K562 (cell line): ENCODE measurements at regions not wholly inside any gene's neighbourhood (a gene's known extent, or its start where the extent isn't known, plus 50 kb on each side); places are given as distances from the start of the nearest gene placed in this dataset.

Source experiments
- ATAC-seq: fragments of 200-7000 bp; cut with Tn5 transposase; 3 replicates; pipeline ENCODE4 v1.9.1; 2020; ENCODE audit warnings: moderate library complexity
- BruUV-seq: library from RNA; stranded (reverse); fragments of 400-500 nt; replicated peaks from 2 replicates; lab custom pipeline; 2021; lab: Mats Ljungman, UMichigan
- CTCF ChIA-PET: fragments of 300-600 bp; formaldehyde crosslinking; extraction: SDS; loops from one replicate; lab custom pipeline; 2021; ENCODE audit warnings: low intra/inter-chr PET ratio; lab: Yijun Ruan, JAX
- POLR2A ChIA-PET: fragments of 300-600, 350-650 bp; sonication (Branson Sonifier 250); formaldehyde crosslinking; extraction: SDS; loops from one replicate; lab custom pipeline; 2021; ENCODE audit warnings: antibody characterized with exemption, inconsistent platforms; lab: Yijun Ruan, JAX
- DNase-seq, 4 experiments: peaks; one replicate each; pipeline versions ENCODE4 v3.0.0 to v3.0.0-alpha.2; 2011 to 2018; ENCODE audit warnings: low spot score in 3 of 4, mixed read lengths in 3 of 4; ENCODE audit errors: extremely low read depth in 1 of 4
- FAIRE-seq: peaks from 2 replicates; lab custom pipeline; 2011; peaks lifted over from hg19 to GRCh38; lab: Jason Lieb, UNC
- H2AFZ ChIP-seq: 2 replicates; pipeline ENCODE4 v1.6.0; 2011; ENCODE audit warnings: low read depth, low read length, control low read depth, inconsistent platforms
- H3K27ac ChIP-seq: fragments of 200-600 bp; 3 replicates; pipeline ENCODE4 v1.8.0; 2011; ENCODE audit warnings: low read depth, mild to moderate bottlenecking, control low read depth, inconsistent platforms, low read length, moderate library complexity, mixed read lengths; ENCODE audit errors: extremely low read depth
- H3K27me3 ChIP-seq, 2 experiments: fragments of 300-600 bp in 1 of 2; 2 replicates in 1 of 2; 3 replicates in 1 of 2; pipeline versions ENCODE4 v1.6.0 to v1.8.0; 2011; ENCODE audit warnings: inconsistent platforms in 2 of 2, low read length in 2 of 2, mild to moderate bottlenecking in 1 of 2, mixed read lengths in 1 of 2, moderate library complexity in 1 of 2; ENCODE audit not compliant: control insufficient read depth in 2 of 2, insufficient read depth in 2 of 2
- H3K36me3 ChIP-seq: fragments of 300-600 bp; 3 replicates; pipeline ENCODE4 v1.8.0; 2011; ENCODE audit warnings: mild to moderate bottlenecking, low read length, inconsistent platforms; ENCODE audit not compliant: control insufficient read depth, insufficient read depth
- H3K4me1 ChIP-seq, 2 experiments: fragments of 200-600 bp in 1 of 2; replicated peaks in 1 of 2; 2 replicates in 1 of 2; 3 replicates in 1 of 2; pipeline versions ENCODE4 v1.5.1 to v1.8.0; 2011; ENCODE audit warnings: inconsistent platforms in 2 of 2, low read length in 2 of 2, mild to moderate bottlenecking in 1 of 2, mixed read lengths in 1 of 2, moderate library complexity in 1 of 2; ENCODE audit not compliant: control insufficient read depth in 2 of 2, insufficient read depth in 2 of 2
- H3K4me2 ChIP-seq: 2 replicates; pipeline ENCODE4 v1.6.1; 2011; ENCODE audit warnings: low read length, control low read depth, inconsistent platforms, mixed read lengths; ENCODE audit not compliant: insufficient read depth
- H3K4me3 ChIP-seq: fragments of 200-600 bp; sonication (generic), shearing (Covaris generic); 2 replicates; pipeline ENCODE4 v1.5.1; 2016; ENCODE audit warnings: control low read depth, inconsistent platforms
- H3K79me2 ChIP-seq: fragments of 200-600 bp; 3 replicates; pipeline ENCODE4 v1.8.0; 2011; ENCODE audit warnings: low read length, inconsistent platforms; ENCODE audit not compliant: control insufficient read depth, insufficient read depth
- H3K9ac ChIP-seq, 2 experiments: 2 replicates each; pipeline versions ENCODE4 v1.6.0 to v1.6.1; 2011; ENCODE audit warnings: low read depth in 2 of 2, low read length in 2 of 2, control low read depth in 1 of 2, inconsistent platforms in 1 of 2, mild to moderate bottlenecking in 1 of 2, mixed read lengths in 1 of 2; ENCODE audit not compliant: insufficient read depth in 1 of 2
- H3K9me1 ChIP-seq: one replicate; pipeline ENCODE4 v1.6.0; 2011; ENCODE audit warnings: inconsistent platforms, mild to moderate bottlenecking, low read length, moderate library complexity; ENCODE audit not compliant: control insufficient read depth, insufficient read depth
- H3K9me3 ChIP-seq: replicated peaks from 2 replicates; pipeline ENCODE4 v1.5.1; 2011; ENCODE audit warnings: low read depth, low read length, inconsistent platforms; ENCODE audit not compliant: control insufficient read depth, insufficient read depth
- H4K20me1 ChIP-seq: replicated peaks from 2 replicates; pipeline ENCODE4 v1.6.1; 2011; ENCODE audit warnings: low read length, inconsistent platforms, mixed read lengths; ENCODE audit not compliant: control insufficient read depth, insufficient read depth
- ASH1L ChIP-seq: fragments of 450-650 bp; IDR thresholded peaks from 2 replicates; pipeline ENCODE4 v1.6.1; 2018; ENCODE audit warnings: borderline replicate concordance, mild to moderate bottlenecking, low read depth; ENCODE audit not compliant: partially characterized antibody
- ATF6 ChIP-seq: sonication (generic); formaldehyde crosslinking; IDR thresholded peaks from 2 replicates; pipeline ENCODE4 v1.4.0; 2020; ENCODE audit warnings: mild to moderate bottlenecking, missing genetic modification reagents
- DMBX1 ChIP-seq: fragments of 250-450 bp; sonication (Bioruptor Pico); IDR thresholded peaks from 2 replicates; pipeline ENCODE4 v1.8.0; 2022; ENCODE audit warnings: inconsistent platforms, mild to moderate bottlenecking, moderate library complexity, borderline replicate concordance
- FOXA3 ChIP-seq, 2 experiments: fragments of 450-650 bp in 1 of 2; sonication (generic) in 1 of 2; formaldehyde crosslinking; IDR thresholded peaks in 1 of 2; conservative IDR thresholded peaks in 1 of 2; 2 replicates each; pipeline versions ENCODE4 v1.4.0 to v1.8.0; 2020 to 2022; ENCODE audit warnings: mild to moderate bottlenecking in 2 of 2, missing genetic modification reagents in 1 of 2
- LEF1 ChIP-seq: fragments of 450-650 bp; IDR thresholded peaks from 2 replicates; pipeline ENCODE4 v1.6.1; 2016; ENCODE audit warnings: mild to moderate bottlenecking
- MEF2A ChIP-seq: IDR thresholded peaks from 2 replicates; pipeline ENCODE4 v1.6.1; 2011; ENCODE audit warnings: low read depth, mild to moderate bottlenecking, low read length, moderate library complexity; ENCODE audit not compliant: control insufficient read depth
- MTF1 ChIP-seq: fragments of 250-450 bp; sonication (Bioruptor Pico); IDR thresholded peaks from 2 replicates; pipeline ENCODE4 v1.9.0; 2021; ENCODE audit warnings: moderate library complexity, mild to moderate bottlenecking, inconsistent platforms, borderline replicate concordance
- NFYB ChIP-seq: IDR thresholded peaks from 2 replicates; pipeline ENCODE4 v1.6.1; 2011; ENCODE audit warnings: mild to moderate bottlenecking, moderate library complexity; ENCODE audit not compliant: insufficient read length; ENCODE audit errors: extremely low read depth
- PCBP1 ChIP-seq: fragments of 200-400 bp; formaldehyde crosslinking; IDR thresholded peaks from 2 replicates; pipeline ENCODE4 v1.6.1; 2018; ENCODE audit warnings: mild to moderate bottlenecking, low read depth, low read length; ENCODE audit not compliant: poor library complexity, severe bottlenecking
- RBM39 ChIP-seq: fragments of 200-400 bp; formaldehyde crosslinking; optimal IDR thresholded peaks from 2 replicates; pipeline ENCODE3; 2018; ENCODE audit warnings: low read depth, low read length
- RFX1 ChIP-seq: fragments of 450-650 bp; IDR thresholded peaks from 2 replicates; pipeline ENCODE4 v1.6.1; 2016; ENCODE audit warnings: mild to moderate bottlenecking, moderate library complexity
- SMARCA5 ChIP-seq: fragments of 450-650 bp; IDR thresholded peaks from 2 replicates; pipeline ENCODE4 v1.6.1; 2016
- SMARCC2 ChIP-seq: fragments of 450-650 bp; IDR thresholded peaks from 2 replicates; pipeline ENCODE4 v1.6.1; 2017; ENCODE audit warnings: antibody characterized with exemption, moderate library complexity, mild to moderate bottlenecking, low read depth
- TAF7 ChIP-seq: fragments of 450-650 bp; IDR thresholded peaks from 2 replicates; pipeline ENCODE4 v1.6.1; 2016; ENCODE audit warnings: missing genetic modification characterization, missing compliant biosample characterization
- TBL1XR1 ChIP-seq, 2 experiments: IDR thresholded peaks; 2 replicates each; pipeline ENCODE4 v1.6.1; 2012; ENCODE audit warnings: improper control_type of control experiment in 2 of 2, low read length in 2 of 2, mild to moderate bottlenecking in 1 of 2
- XRCC4 ChIP-seq: IDR thresholded peaks from one replicate; pipeline ENCODE4 v1.6.1; 2011; ENCODE audit not compliant: insufficient read depth, insufficient read length; ENCODE audit errors: extremely low read depth
- ZNF143 ChIP-seq: sonication (generic); formaldehyde crosslinking; IDR thresholded peaks from 2 replicates; pipeline ENCODE4 v1.9.0; 2022; ENCODE audit warnings: mild to moderate bottlenecking, missing genetic modification reagents
- ZNF239 ChIP-seq: fragments of 250-450 bp; sonication (Bioruptor Pico); IDR thresholded peaks from 2 replicates; pipeline ENCODE4 v1.4.0; 2020; ENCODE audit warnings: mild to moderate bottlenecking
- ZNF668 ChIP-seq: fragments of 250-450 bp; sonication (Bioruptor Pico); IDR thresholded peaks from 2 replicates; pipeline ENCODE4 v1.8.0; 2022; ENCODE audit warnings: mild to moderate bottlenecking, inconsistent platforms
- WGBS: fragments of 100-300 bp; shearing (Covaris generic); methylation state at CpG from one replicate; pipeline ENCODE4 v1.1.6; 2016; ENCODE audit warnings: low coverage, mixed read lengths; ENCODE audit not compliant: insufficient coverage; ENCODE audit errors: missing lambda C conversion rate; 5-methylcytosine and 5-hydroxymethylcytosine counted together
- in situ Hi-C: fragments of 300-500 bp; cut with MboI; formaldehyde crosslinking; loops from 4 replicates; pipeline ENCODE4 v1.15.0; 2018; ENCODE audit warnings: inconsistent platforms, mixed read lengths
- intact Hi-C: fragments of 100-400 bp; cut with micrococcal nuclease; formaldehyde crosslinking; loops from 2 replicates; pipeline ENCODE4 v1.14.2; 2022

- Histone ChIP-seq H2AFZ (no peak overlapping the region), H3K79me2 (no peaks in the 10 kb centered on the region), H3K9ac (no peak overlapping the region), H3K4me3 (no peak overlapping the region), H3K9me3 (no peaks in the 10 kb centered on the region), H4K20me1 (no peaks in the 10 kb centered on the region), H3K4me1 (peaks cover 0 to 9% of the 10 kb centered on the region in 2 experiments; a peak in 1 of 5 replicates), H3K36me3 (no peaks in the 10 kb centered on the region), H3K4me2 (no peak overlapping the region), H3K27me3 (peaks cover 6 to 20% of the 10 kb centered on the region in 2 experiments; a peak in 3 of 5 replicates), H3K27ac (no peak overlapping the region), H3K9me1 (no peaks in the 10 kb centered on the region)
- DNase-seq (no peak), FAIRE-seq (no peak), ATAC-seq (no peak)
- CTCF ChIA-PET: no interaction called here
- 3% methylated on average over 4 of the region's 4 CpGs for WGBS
- TF ChIP-seq TAF7 (tag) (no peak), XRCC4 (no peak), ASH1L (no peak), NFYB (no peak), SMARCA5 (no peak), ZNF239 (CRISPR knock-in tag) (no peak), LEF1 (no peak), DMBX1 (CRISPR knock-in tag) (no peak), MEF2A (no peak), ZNF668 (CRISPR knock-in tag) (no peak), MTF1 (CRISPR knock-in tag) (no peak), RFX1 (no peak), PCBP1 (no peak), FOXA3 (CRISPR knock-in tag; conservative IDR thresholded peaks at IDR 0.05 in 1 of 2, IDR thresholded peaks at IDR 0.05 in 1 of 2) (no peak), TBL1XR1 (IDR thresholded peaks at IDR 0.05; ENCODE audit: low read length in 2 of 2) (no peak), ZNF143 (no peak), ATF6 (no peak), SMARCC2 (no peak), RBM39 (no peak)
- in situ Hi-C loops (loop anchor here (10.0 kb wide), 1 partner anchor 147 kb away; no protein-coding TSS in a partner anchor), intact Hi-C loops (no loop called here)
- BruUV-seq: no TSS peak
- POLR2A ChIA-PET: interaction anchor here (0.5 to 0.7 kb wide), 2 partner anchors 135 to 744 kb away, joined by 3 to 4 read pairs; no protein-coding TSS in a partner anchor
Measured at GRCh38 chr11:95301474-95301873, 70.5 kb upstream of the SESN3 start.
